Activated CD4-positive, alpha-beta T cell treated with anti-CD3 and anti-CD28 coated beads, Interleukin-2, amount 10 ng/mL, durations not matched to agents 24 days and 14 days (primary cell): ENCODE measurements at regions not wholly inside any gene's neighbourhood (a gene's known extent, or its start where the extent isn't known, plus 50 kb on each side); places are given as distances from the start of the nearest gene placed in this dataset.
"Not testable (repeated sequence)": the region's sequence is repeated elsewhere in the genome, so short reads cannot be mapped to it uniquely, and the experiment has no call there.

Experiments
- DNase-seq: peaks from one replicate; pipeline ENCODE4 v3.0.0; 2022
- H3K27ac Mint-ChIP-seq: one replicate; pipeline ENCODE4 v1.8.0; 2022; ENCODE audit warnings: mild to moderate bottlenecking, mixed read lengths
- H3K27me3 Mint-ChIP-seq: one replicate; pipeline ENCODE4 v1.8.0; 2022; ENCODE audit warnings: mixed read lengths
- H3K36me3 Mint-ChIP-seq: one replicate; pipeline ENCODE4 v1.8.0; 2022; ENCODE audit warnings: low read depth, mild to moderate bottlenecking, mixed read lengths
- H3K4me1 Mint-ChIP-seq: one replicate; pipeline ENCODE4 v1.8.0; 2021; ENCODE audit warnings: mixed read lengths
- H3K4me3 Mint-ChIP-seq: one replicate; pipeline ENCODE4 v1.8.0; 2022; ENCODE audit warnings: mild to moderate bottlenecking, moderate library complexity, mixed read lengths
- H3K9me3 Mint-ChIP-seq: one replicate; pipeline ENCODE4 v1.8.0; 2021; ENCODE audit warnings: mixed read lengths
- intact Hi-C: fragments of 100-400 bp; cut with micrococcal nuclease; formaldehyde crosslinking; loops from one replicate; pipeline ENCODE4 v1.15.1; 2023

- H3K4me3 Mint-ChIP-seq: no peak overlapping the region
- H3K27ac Mint-ChIP-seq: no peak overlapping the region
- peaks cover 23% of the 10 kb centered on the region for H3K27me3 Mint-ChIP-seq
- DNase-seq: no peak
- H3K4me1 Mint-ChIP-seq: no peaks in the 10 kb centered on the region
- no peaks in the 10 kb centered on the region for H3K36me3 Mint-ChIP-seq
- no peaks in the 10 kb centered on the region for H3K9me3 Mint-ChIP-seq
- intact Hi-C loops: no loop called here
These were observed 180.3 kb upstream of the RTL1 start for GRCh38 chr14:101083564-101084435.

- intact Hi-C loops: no loop called here
- H3K4me3 Mint-ChIP-seq: no peak overlapping the region
- peaks cover 20% of the 10 kb centered on the region for H3K27me3 Mint-ChIP-seq
- H3K36me3 Mint-ChIP-seq: no peaks in the 10 kb centered on the region
- no peaks in the 10 kb centered on the region for H3K4me1 Mint-ChIP-seq
- H3K9me3 Mint-ChIP-seq: no peaks in the 10 kb centered on the region
- H3K27ac Mint-ChIP-seq: no peak overlapping the region
- no peak for DNase-seq
These were observed 180.9 kb upstream of the RTL1 start for GRCh38 chr14:101084436-101084826.

- Mint-ChIP-seq H3K9me3 (no peaks in the 10 kb centered on the region), H3K27ac (no peak overlapping the region), H3K4me3 (no peak overlapping the region), H3K4me1 (no peaks in the 10 kb centered on the region), H3K27me3 (peaks cover 2% of the 10 kb centered on the region), H3K36me3 (no peaks in the 10 kb centered on the region)
- intact Hi-C loops: no loop called here
- DNase-seq: no peak
These were observed 183.4 kb upstream of the RTL1 start for GRCh38 chr14:101086926-101087325.

GRCh38 chr14:101087614-101088394, 184.3 kb upstream of the RTL1 start:
- H3K4me3 Mint-ChIP-seq: no peak overlapping the region
- intact Hi-C loops: no loop called here
- no peaks in the 10 kb centered on the region for H3K36me3 Mint-ChIP-seq
- DNase-seq: no peak
- peaks cover 2% of the 10 kb centered on the region for H3K27me3 Mint-ChIP-seq
- no peaks in the 10 kb centered on the region for H3K4me1 Mint-ChIP-seq
- no peaks in the 10 kb centered on the region for H3K9me3 Mint-ChIP-seq
- no peak overlapping the region for H3K27ac Mint-ChIP-seq

GRCh38 chr14:101088395-101088667, 184.8 kb upstream of the RTL1 start:
- Mint-ChIP-seq H3K27me3 (peaks cover 4% of the 10 kb centered on the region), H3K36me3 (no peaks in the 10 kb centered on the region), H3K4me1 (no peaks in the 10 kb centered on the region), H3K9me3 (no peaks in the 10 kb centered on the region), H3K4me3 (no peak overlapping the region), H3K27ac (no peak overlapping the region)
- intact Hi-C loops: no loop called here
- no peak for DNase-seq

GRCh38 chr14:101088714-101089113, 185.2 kb upstream of the RTL1 start:
- Mint-ChIP-seq H3K4me1 (no peaks in the 10 kb centered on the region), H3K27ac (no peak overlapping the region), H3K27me3 (peaks cover 4% of the 10 kb centered on the region), H3K4me3 (no peak overlapping the region), H3K36me3 (no peaks in the 10 kb centered on the region), H3K9me3 (no peaks in the 10 kb centered on the region)
- no peak for DNase-seq
- intact Hi-C loops: no loop called here

- H3K36me3 Mint-ChIP-seq, H3K4me3 Mint-ChIP-seq, DNase-seq, H3K4me1 Mint-ChIP-seq, intact Hi-C loops, H3K27ac Mint-ChIP-seq, H3K9me3 Mint-ChIP-seq, H3K27me3 Mint-ChIP-seq: not testable (repeated sequence)
These were observed 187.0 kb upstream of the RTL1 start for GRCh38 chr14:101090478-101090877.

- intact Hi-C loops: no loop called here
- H3K36me3 Mint-ChIP-seq: no peaks in the 10 kb centered on the region
- peaks cover 7% of the 10 kb centered on the region for H3K27me3 Mint-ChIP-seq
- H3K4me1 Mint-ChIP-seq: no peaks in the 10 kb centered on the region
- H3K27ac Mint-ChIP-seq: no peak overlapping the region
- no peak overlapping the region for H3K4me3 Mint-ChIP-seq
- no peak for DNase-seq
- H3K9me3 Mint-ChIP-seq: no peaks in the 10 kb centered on the region
These were observed 187.5 kb upstream of the RTL1 start for GRCh38 chr14:101090976-101091375.

GRCh38 chr14:101094916-101095315, 191.4 kb upstream of the RTL1 start:
- H3K36me3 Mint-ChIP-seq, H3K9me3 Mint-ChIP-seq, intact Hi-C loops, H3K4me3 Mint-ChIP-seq, DNase-seq, H3K4me1 Mint-ChIP-seq, H3K27ac Mint-ChIP-seq: not testable (repeated sequence)
- peaks cover 21% of the 10 kb centered on the region for H3K27me3 Mint-ChIP-seq

GRCh38 chr14:101096551-101096950, 193.0 kb upstream of the RTL1 start:
- Mint-ChIP-seq H3K4me3 (no peak overlapping the region), H3K36me3 (no peaks in the 10 kb centered on the region), H3K4me1 (no peaks in the 10 kb centered on the region), H3K9me3 (no peaks in the 10 kb centered on the region), H3K27me3 (peaks cover 21% of the 10 kb centered on the region), H3K27ac (no peak overlapping the region)
- intact Hi-C loops: no loop called here
- DNase-seq: no peak

GRCh38 chr14:101097109-101097793, 193.7 kb upstream of the RTL1 start:
- intact Hi-C loops: no loop called here
- Mint-ChIP-seq H3K4me1 (no peaks in the 10 kb centered on the region), H3K9me3 (no peaks in the 10 kb centered on the region), H3K4me3 (no peak overlapping the region), H3K27me3 (peaks cover 21% of the 10 kb centered on the region), H3K27ac (no peak overlapping the region), H3K36me3 (no peaks in the 10 kb centered on the region)
- no peak for DNase-seq

GRCh38 chr14:101098177-101098576, 194.7 kb upstream of the RTL1 start:
- Mint-ChIP-seq H3K36me3 (no peaks in the 10 kb centered on the region), H3K9me3 (no peaks in the 10 kb centered on the region), H3K27me3 (peaks cover 19% of the 10 kb centered on the region), H3K4me1 (no peaks in the 10 kb centered on the region), H3K27ac (no peak overlapping the region), H3K4me3 (no peak overlapping the region)
- no peak for DNase-seq
- intact Hi-C loops: no loop called here

GRCh38 chr14:101098641-101099040, 195.1 kb upstream of the RTL1 start:
- no peak for DNase-seq
- Mint-ChIP-seq H3K4me3 (no peak overlapping the region), H3K36me3 (no peaks in the 10 kb centered on the region), H3K27ac (no peak overlapping the region), H3K9me3 (no peaks in the 10 kb centered on the region), H3K4me1 (no peaks in the 10 kb centered on the region), H3K27me3 (peaks cover 19% of the 10 kb centered on the region)
- intact Hi-C loops: no loop called here

GRCh38 chr14:101101456-101102056, 198.0 kb upstream of the RTL1 start:
- Mint-ChIP-seq H3K4me3 (no peak overlapping the region), H3K4me1 (no peaks in the 10 kb centered on the region), H3K9me3 (no peaks in the 10 kb centered on the region), H3K27ac (no peak overlapping the region), H3K27me3 (peaks cover 13% of the 10 kb centered on the region), H3K36me3 (no peaks in the 10 kb centered on the region)
- intact Hi-C loops: no loop called here
- no peak for DNase-seq
